ENCODE measurements at regions not wholly inside any gene's neighbourhood (a gene's known extent, or its start where the extent isn't known, plus 50 kb on each side); places are given as distances from the start of the nearest gene placed in this dataset.

GRCh38 chr2:239725551-239725890 is 299.6 kb downstream of the NDUFA10 start:
- H3K4me3 ChIP-seq (ENCODE audit: control insufficient read depth, low read depth, low read length), result no peak overlapping the region
- no peak for DNase-seq (ENCODE audit: low read depth)
- no peak for TF ChIP-seq CTCF (conservative IDR thresholded peaks at IDR 0.05; ENCODE audit: control insufficient read depth, insufficient read depth, low read depth, low read length)

GRCh38 chr2:239724851-239725550 is 300.1 kb downstream of the NDUFA10 start:
- no peak for DNase-seq (ENCODE audit: low read depth)
- H3K4me3 ChIP-seq (ENCODE audit: control insufficient read depth, low read depth, low read length), result no peak overlapping the region
- TF ChIP-seq CTCF (conservative IDR thresholded peaks at IDR 0.05; ENCODE audit: control insufficient read depth, insufficient read depth, low read depth, low read length), result no peak

- no peak for DNase-seq (ENCODE audit: low read depth)
- no peak overlapping the region for H3K4me3 ChIP-seq (ENCODE audit: control insufficient read depth, low read depth, low read length)
- TF ChIP-seq CTCF (conservative IDR thresholded peaks at IDR 0.05; ENCODE audit: control insufficient read depth, insufficient read depth, low read depth, low read length), result no peak
These were observed 300.8 kb downstream of the NDUFA10 start for GRCh38 chr2:239724194-239724849.

GRCh38 chr2:239723486-239724193 is 301.5 kb downstream of the NDUFA10 start:
- no peak overlapping the region for H3K4me3 ChIP-seq (ENCODE audit: control insufficient read depth, low read depth, low read length)
- no peak for TF ChIP-seq CTCF (conservative IDR thresholded peaks at IDR 0.05; ENCODE audit: control insufficient read depth, insufficient read depth, low read depth, low read length)
- DNase-seq (ENCODE audit: low read depth), result no peak

GRCh38 chr2:239722760-239723470 is 302.2 kb downstream of the NDUFA10 start:
- DNase-seq (ENCODE audit: low read depth), result no peak
- no peak overlapping the region for H3K4me3 ChIP-seq (ENCODE audit: control insufficient read depth, low read depth, low read length)
- TF ChIP-seq CTCF (conservative IDR thresholded peaks at IDR 0.05; ENCODE audit: control insufficient read depth, insufficient read depth, low read depth, low read length), result no peak

GRCh38 chr2:239721991-239722759 is 303.0 kb downstream of the NDUFA10 start:
- no peak overlapping the region for H3K4me3 ChIP-seq (ENCODE audit: control insufficient read depth, low read depth, low read length)
- no peak for DNase-seq (ENCODE audit: low read depth)
- TF ChIP-seq CTCF (conservative IDR thresholded peaks at IDR 0.05; ENCODE audit: control insufficient read depth, insufficient read depth, low read depth, low read length), result no peak
